Fibroblast of lung (primary cell): ENCODE measurements at regions not wholly inside any gene's neighbourhood (a gene's known extent, or its start where the extent isn't known, plus 50 kb on each side); places are given as distances from the start of the nearest gene placed in this dataset.

Experiments used
- DNase-seq, 2 donors: peaks; one replicate each; pipeline versions ENCODE4 v3.0.0 to v3.0.0-alpha.2; 2010; ENCODE audit warnings: low read depth in 2 of 2
- H2AFZ ChIP-seq: 2 replicates; pipeline ENCODE4 v1.5.1; 2012; ENCODE audit warnings: low read length, control low read depth, inconsistent platforms
- H3K27ac ChIP-seq: 2 replicates; pipeline ENCODE4 v1.5.1; 2011; ENCODE audit warnings: low read length, control low read depth; ENCODE audit not compliant: insufficient read depth
- H3K27me3 ChIP-seq: 2 replicates; pipeline ENCODE4 v1.5.1; 2011; ENCODE audit warnings: mild to moderate bottlenecking, low read length; ENCODE audit not compliant: control insufficient read depth, insufficient read depth
- H3K36me3 ChIP-seq: 2 replicates; pipeline ENCODE4 v1.5.1; 2011; ENCODE audit warnings: low read length; ENCODE audit not compliant: control insufficient read depth, insufficient read depth
- H3K4me1 ChIP-seq: 2 replicates; pipeline ENCODE4 v1.5.1; 2011; ENCODE audit warnings: low read length; ENCODE audit not compliant: control insufficient read depth, insufficient read depth; ENCODE audit errors: extremely low read depth
- H3K4me2 ChIP-seq: 2 replicates; pipeline ENCODE4 v1.5.1; 2011; ENCODE audit warnings: low read length, control low read depth; ENCODE audit not compliant: insufficient read depth; ENCODE audit errors: extremely low read depth
- H3K4me3 ChIP-seq, 4 experiments: fragments of 200-600 bp in 1 of 4; sonication (generic) in 1 of 4; replicated peaks in 1 of 4; 2 replicates each; pipeline ENCODE4 v1.5.1; 2011 to 2016; ENCODE audit warnings: low read length in 4 of 4, low read depth in 3 of 4, mild to moderate bottlenecking in 3 of 4, control low read depth in 2 of 4, inconsistent platforms in 1 of 4, mixed read lengths in 1 of 4; ENCODE audit not compliant: insufficient read depth in 1 of 4; ENCODE audit errors: control extremely low read depth in 1 of 4
- H3K79me2 ChIP-seq: 2 replicates; pipeline ENCODE4 v1.5.1; 2012; ENCODE audit warnings: mild to moderate bottlenecking, low read length, inconsistent platforms; ENCODE audit not compliant: control insufficient read depth, insufficient read depth
- H3K9ac ChIP-seq: 2 replicates; pipeline ENCODE4 v1.5.1; 2011; ENCODE audit warnings: mild to moderate bottlenecking, low read length, control low read depth; ENCODE audit not compliant: insufficient read depth
- H3K9me3 ChIP-seq: 2 replicates; pipeline ENCODE4 v1.5.1; 2012; ENCODE audit warnings: low read depth, low read length; ENCODE audit not compliant: control insufficient read depth, insufficient read depth
- H4K20me1 ChIP-seq: 2 replicates; pipeline ENCODE4 v1.5.1; 2011; ENCODE audit warnings: low read length; ENCODE audit not compliant: control insufficient read depth, insufficient read depth; ENCODE audit errors: extremely low read depth
- EZH2 ChIP-seq: IDR thresholded peaks from 2 replicates; pipeline ENCODE4 v1.5.1; 2012; ENCODE audit warnings: low read length, control low read depth, mild to moderate bottlenecking; ENCODE audit errors: missing control alignments
- TF ChIP-seq, protein P1 (sequence below), 2 donors: IDR thresholded peaks in 1 of 2; conservative IDR thresholded peaks in 1 of 2; 1 replicate in 1 of 2; 2 replicates in 1 of 2; pipeline ENCODE4 v1.5.1; 2011 to 2012; ENCODE audit warnings: low read length in 2 of 2, control low read depth in 1 of 2, inconsistent platforms in 1 of 2, low read depth in 1 of 2, mild to moderate bottlenecking in 1 of 2

DNA sequence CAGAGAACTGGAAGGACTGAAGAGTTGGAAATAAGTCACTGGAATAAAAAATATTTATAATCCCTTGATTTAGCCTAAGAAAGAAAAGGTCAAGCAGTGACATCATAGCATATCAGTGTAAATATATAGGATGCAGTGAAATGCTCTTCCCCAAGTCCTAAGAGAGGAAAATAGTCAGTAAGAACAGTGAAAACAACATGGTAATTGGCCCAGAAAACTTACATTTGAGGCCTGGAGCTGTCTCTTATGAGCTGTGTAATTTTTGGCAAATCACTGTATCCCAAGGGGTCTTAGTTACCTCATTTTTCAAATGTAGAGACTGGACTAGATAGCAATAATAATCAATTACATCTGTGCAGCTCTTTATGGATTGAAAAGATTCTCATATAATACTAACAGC is 255.7 kb upstream of the AR start:
- no peaks in the 10 kb centered on the region for H3K9me3 ChIP-seq
- H3K27ac ChIP-seq: no peak overlapping the region
- no peaks in the 10 kb centered on the region for H3K27me3 ChIP-seq
- no peak overlapping the region for H3K4me2 ChIP-seq
- no peaks in the 10 kb centered on the region for H3K36me3 ChIP-seq
- no peak overlapping the region for H3K4me3 ChIP-seq
- no peaks in the 10 kb centered on the region for H3K4me1 ChIP-seq
- no peaks in the 10 kb centered on the region for H4K20me1 ChIP-seq
- no peak overlapping the region for H2AFZ ChIP-seq
- no peaks in the 10 kb centered on the region for H3K79me2 ChIP-seq
- TF ChIP-seq EZH2: no peak
- TF ChIP-seq, protein P1, sequence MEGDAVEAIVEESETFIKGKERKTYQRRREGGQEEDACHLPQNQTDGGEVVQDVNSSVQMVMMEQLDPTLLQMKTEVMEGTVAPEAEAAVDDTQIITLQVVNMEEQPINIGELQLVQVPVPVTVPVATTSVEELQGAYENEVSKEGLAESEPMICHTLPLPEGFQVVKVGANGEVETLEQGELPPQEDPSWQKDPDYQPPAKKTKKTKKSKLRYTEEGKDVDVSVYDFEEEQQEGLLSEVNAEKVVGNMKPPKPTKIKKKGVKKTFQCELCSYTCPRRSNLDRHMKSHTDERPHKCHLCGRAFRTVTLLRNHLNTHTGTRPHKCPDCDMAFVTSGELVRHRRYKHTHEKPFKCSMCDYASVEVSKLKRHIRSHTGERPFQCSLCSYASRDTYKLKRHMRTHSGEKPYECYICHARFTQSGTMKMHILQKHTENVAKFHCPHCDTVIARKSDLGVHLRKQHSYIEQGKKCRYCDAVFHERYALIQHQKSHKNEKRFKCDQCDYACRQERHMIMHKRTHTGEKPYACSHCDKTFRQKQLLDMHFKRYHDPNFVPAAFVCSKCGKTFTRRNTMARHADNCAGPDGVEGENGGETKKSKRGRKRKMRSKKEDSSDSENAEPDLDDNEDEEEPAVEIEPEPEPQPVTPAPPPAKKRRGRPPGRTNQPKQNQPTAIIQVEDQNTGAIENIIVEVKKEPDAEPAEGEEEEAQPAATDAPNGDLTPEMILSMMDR (conservative IDR thresholded peaks at IDR 0.05 in 1 of 2, IDR thresholded peaks at IDR 0.05 in 1 of 2; ENCODE audit: low read depth in 1 of 2, low read length in 2 of 2): no peak
- no peak for DNase-seq
- no peak overlapping the region for H3K9ac ChIP-seq

DNA sequence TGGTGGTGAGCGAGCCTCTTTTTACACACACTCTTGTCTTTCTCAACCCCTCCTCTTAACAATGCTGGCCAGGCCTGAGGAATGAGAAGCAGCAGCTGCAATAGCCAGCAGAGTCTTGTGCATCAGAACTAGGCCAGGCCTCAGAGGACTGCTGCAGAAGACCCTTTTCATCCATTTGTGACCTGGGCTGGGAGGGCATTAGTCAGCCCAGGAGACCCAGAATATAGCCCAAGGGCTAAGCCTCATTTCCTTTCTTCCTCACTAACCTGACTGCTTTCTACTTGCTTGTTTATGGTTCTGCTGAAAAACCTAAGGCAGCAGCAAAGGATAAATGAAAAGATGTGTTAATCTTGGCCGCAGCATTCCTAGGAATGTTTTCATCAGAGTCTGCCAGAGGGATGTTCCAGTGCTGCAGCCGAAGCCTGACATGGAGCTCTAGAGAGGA is 254.7 kb upstream of the AR start:
- no peak overlapping the region for H3K4me2 ChIP-seq
- TF ChIP-seq EZH2: no peak
- TF ChIP-seq, protein P1 (conservative IDR thresholded peaks at IDR 0.05 in 1 of 2, IDR thresholded peaks at IDR 0.05 in 1 of 2; ENCODE audit: low read depth in 1 of 2, low read length in 2 of 2): no peak
- no peak overlapping the region for H3K4me3 ChIP-seq
- H3K9ac ChIP-seq: no peak overlapping the region
- H3K9me3 ChIP-seq: no peaks in the 10 kb centered on the region
- no peak overlapping the region for H3K27ac ChIP-seq
- no peaks in the 10 kb centered on the region for H3K36me3 ChIP-seq
- no peaks in the 10 kb centered on the region for H3K79me2 ChIP-seq
- no peak for DNase-seq
- no peaks in the 10 kb centered on the region for H3K27me3 ChIP-seq
- H4K20me1 ChIP-seq: no peaks in the 10 kb centered on the region
- H3K4me1 ChIP-seq: no peaks in the 10 kb centered on the region
- no peak overlapping the region for H2AFZ ChIP-seq

DNA sequence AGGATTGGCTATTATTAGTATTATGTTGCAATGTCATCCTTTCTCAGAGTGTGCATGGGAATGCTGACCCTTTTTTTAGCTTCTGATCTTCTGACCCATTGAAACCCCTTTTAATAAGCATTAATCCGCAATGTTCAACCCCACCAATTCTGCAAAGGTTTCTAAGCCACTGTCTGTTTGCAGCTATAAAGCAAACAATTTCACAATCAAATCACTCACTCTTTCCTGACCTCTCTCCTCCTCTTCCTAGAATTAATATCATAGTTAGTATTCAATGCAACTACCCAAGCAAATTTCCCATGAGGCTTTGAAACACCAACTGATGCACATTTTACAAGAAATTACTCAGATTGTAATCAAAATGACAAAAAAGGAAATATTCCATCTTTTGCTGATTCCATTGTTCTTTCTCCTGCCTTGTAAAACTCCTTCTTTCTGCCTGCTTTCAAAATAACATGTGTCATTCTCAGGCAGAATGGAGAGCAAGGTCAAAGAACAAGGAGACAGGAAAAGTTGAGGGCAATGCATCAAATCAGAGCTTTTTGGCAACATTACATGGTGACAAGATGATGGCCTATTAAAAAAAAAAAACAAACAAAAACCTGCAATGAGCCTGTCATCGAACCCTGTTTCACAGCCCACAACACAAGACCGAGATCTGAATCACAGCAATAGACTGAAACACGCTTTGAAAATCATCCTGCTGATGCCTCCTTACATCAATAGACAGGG is 253.2 kb upstream of the AR start:
- H3K4me3 ChIP-seq: no peak overlapping the region

More for the DNA sequence above, 253.2 kb upstream of the AR start:
- Histone ChIP-seq H3K4me1 (no peaks in the 10 kb centered on the region), H3K79me2 (no peaks in the 10 kb centered on the region), H3K9me3 (no peaks in the 10 kb centered on the region), H4K20me1 (no peaks in the 10 kb centered on the region), H3K36me3 (no peaks in the 10 kb centered on the region), H3K9ac (no peak overlapping the region), H2AFZ (no peak overlapping the region), H3K27me3 (no peaks in the 10 kb centered on the region), H3K4me2 (no peak overlapping the region), H3K27ac (no peak overlapping the region)
- TF ChIP-seq, protein P1 (conservative IDR thresholded peaks at IDR 0.05 in 1 of 2, IDR thresholded peaks at IDR 0.05 in 1 of 2; ENCODE audit: low read depth in 1 of 2, low read length in 2 of 2): no peak
- no peak for TF ChIP-seq EZH2
- DNase-seq: no peak
